ENCODE measurements at regions not wholly inside any gene's neighbourhood (a gene's known extent, or its start where the extent isn't known, plus 50 kb on each side); places are given as distances from the start of the nearest gene placed in this dataset.

DNA sequence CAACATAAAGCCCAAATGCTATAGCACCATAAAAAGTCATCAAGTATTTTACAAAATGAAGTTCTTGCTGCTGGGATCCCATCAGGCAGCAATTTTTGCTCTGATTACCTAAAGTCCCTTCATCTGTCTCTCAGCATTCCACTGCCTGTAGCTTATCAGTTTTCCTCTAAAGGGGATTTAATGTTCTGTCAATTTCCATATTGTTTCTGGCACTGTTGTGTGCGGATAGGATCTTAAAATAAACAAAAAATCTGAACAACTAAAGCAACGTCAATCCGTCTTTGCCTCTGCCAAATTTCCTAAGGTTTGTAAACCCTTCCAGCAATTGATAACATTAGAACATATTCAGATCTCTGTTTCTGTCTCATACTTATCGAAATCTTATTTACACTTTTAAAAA is 1126.3 kb upstream of the RAG2 start:
- no peaks in the 10 kb centered on the region for H3K27me3 ChIP-seq (ENCODE audit: insufficient read depth in 3 of 3, low read length in 2 of 3)
- ATAC-seq (no peak), DNase-seq (no peak)
- no peaks in the 10 kb centered on the region for H3K9me3 ChIP-seq
- H3K4me3 ChIP-seq = no peak overlapping the region
- WGBS, 3 donors = 84 to 86% (median 85%) methylated on average over 4 of the region's 4 CpGs
- no peaks in the 10 kb centered on the region for H3K36me3 ChIP-seq (ENCODE audit: insufficient read depth in 1 of 2, low read depth in 1 of 2)
- no peak overlapping the region for H3K27ac ChIP-seq
- TF ChIP-seq, protein P1, sequence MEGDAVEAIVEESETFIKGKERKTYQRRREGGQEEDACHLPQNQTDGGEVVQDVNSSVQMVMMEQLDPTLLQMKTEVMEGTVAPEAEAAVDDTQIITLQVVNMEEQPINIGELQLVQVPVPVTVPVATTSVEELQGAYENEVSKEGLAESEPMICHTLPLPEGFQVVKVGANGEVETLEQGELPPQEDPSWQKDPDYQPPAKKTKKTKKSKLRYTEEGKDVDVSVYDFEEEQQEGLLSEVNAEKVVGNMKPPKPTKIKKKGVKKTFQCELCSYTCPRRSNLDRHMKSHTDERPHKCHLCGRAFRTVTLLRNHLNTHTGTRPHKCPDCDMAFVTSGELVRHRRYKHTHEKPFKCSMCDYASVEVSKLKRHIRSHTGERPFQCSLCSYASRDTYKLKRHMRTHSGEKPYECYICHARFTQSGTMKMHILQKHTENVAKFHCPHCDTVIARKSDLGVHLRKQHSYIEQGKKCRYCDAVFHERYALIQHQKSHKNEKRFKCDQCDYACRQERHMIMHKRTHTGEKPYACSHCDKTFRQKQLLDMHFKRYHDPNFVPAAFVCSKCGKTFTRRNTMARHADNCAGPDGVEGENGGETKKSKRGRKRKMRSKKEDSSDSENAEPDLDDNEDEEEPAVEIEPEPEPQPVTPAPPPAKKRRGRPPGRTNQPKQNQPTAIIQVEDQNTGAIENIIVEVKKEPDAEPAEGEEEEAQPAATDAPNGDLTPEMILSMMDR (IDR thresholded peaks at IDR 0.05) = no peak
- intact Hi-C loops (cut with DNase I) = no loop called here
- H3K4me1 ChIP-seq = no peaks in the 10 kb centered on the region

DNA sequence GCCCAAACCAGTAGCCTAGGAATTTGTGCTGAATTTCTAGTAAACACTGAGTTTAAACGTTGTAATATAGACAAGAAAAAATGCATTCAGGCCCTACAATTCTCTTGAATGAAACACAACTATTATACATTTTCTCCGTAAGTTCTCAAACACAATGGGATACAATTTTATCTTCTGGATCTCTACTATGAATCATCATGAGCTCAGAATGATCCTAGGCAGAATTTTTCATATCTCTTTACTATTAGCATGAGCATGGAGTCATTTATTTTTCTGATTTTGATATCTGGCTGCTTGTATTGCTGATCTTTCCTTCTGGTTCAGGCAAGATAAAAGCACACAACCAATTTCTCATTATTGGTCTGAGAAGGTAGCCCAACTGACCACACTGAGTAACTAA is 1123.4 kb upstream of the RAG2 start:
- H3K27me3 ChIP-seq (ENCODE audit: insufficient read depth in 3 of 3, low read length in 2 of 3) = no peaks in the 10 kb centered on the region
- no peaks in the 10 kb centered on the region for H3K36me3 ChIP-seq (ENCODE audit: insufficient read depth in 1 of 2, low read depth in 1 of 2)
- TF ChIP-seq, protein P1 (IDR thresholded peaks at IDR 0.05) = no peak
- 78 to 85% (median 79%) methylated on average over 2 of the region's 2 CpGs for WGBS, 3 donors
- no peak overlapping the region for H3K4me3 ChIP-seq
- H3K4me1 ChIP-seq = no peaks in the 10 kb centered on the region
- intact Hi-C loops (cut with DNase I) = no loop called here
- ATAC-seq (no peak), DNase-seq (no peak)
- H3K9me3 ChIP-seq = no peaks in the 10 kb centered on the region
- no peak overlapping the region for H3K27ac ChIP-seq

DNA sequence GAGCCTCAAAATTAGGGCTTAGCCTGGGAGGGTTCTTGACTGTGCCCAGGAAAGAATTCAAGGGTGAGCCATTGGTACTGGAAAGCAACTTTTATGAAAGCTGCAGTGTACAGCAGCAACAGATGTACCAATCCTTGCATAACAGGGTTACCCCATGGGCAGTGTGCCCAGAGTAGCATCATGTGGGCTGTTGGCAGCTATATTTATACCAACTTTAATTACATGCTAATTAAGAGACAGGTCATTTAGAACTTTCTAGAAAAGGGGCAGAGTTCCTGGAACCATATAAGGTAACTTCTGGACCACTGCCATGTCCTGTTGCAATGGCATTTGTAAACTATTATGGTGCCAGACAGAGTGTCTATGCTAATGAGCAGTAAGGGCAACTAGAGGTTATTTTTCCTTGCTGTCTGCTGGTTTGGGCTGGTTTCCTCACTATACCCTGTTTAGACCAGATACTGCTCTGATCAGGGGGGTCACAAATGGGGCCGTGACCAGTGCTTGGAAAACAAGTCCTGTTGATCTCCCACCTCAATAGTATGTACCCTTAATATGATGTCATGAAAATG is 1120.5 kb upstream of the RAG2 start:
- no peak for DNase-seq
- Histone ChIP-seq H3K36me3 (ENCODE audit: insufficient read depth in 1 of 2, low read depth in 1 of 2) (no peaks in the 10 kb centered on the region), H3K4me3 (no peak overlapping the region), H3K27ac (no peak overlapping the region), H3K27me3 (ENCODE audit: insufficient read depth in 3 of 3, low read length in 2 of 3) (no peaks in the 10 kb centered on the region), H3K4me1 (no peaks in the 10 kb centered on the region), H3K9me3 (no peaks in the 10 kb centered on the region)
- intact Hi-C loops (cut with DNase I) = no loop called here
- ATAC-seq = no peak
- TF ChIP-seq, protein P1 (IDR thresholded peaks at IDR 0.05) = no peak
- 46 to 61% (median 48%) methylated on average over 1 of the region's 1 CpG for WGBS, 3 donors

DNA sequence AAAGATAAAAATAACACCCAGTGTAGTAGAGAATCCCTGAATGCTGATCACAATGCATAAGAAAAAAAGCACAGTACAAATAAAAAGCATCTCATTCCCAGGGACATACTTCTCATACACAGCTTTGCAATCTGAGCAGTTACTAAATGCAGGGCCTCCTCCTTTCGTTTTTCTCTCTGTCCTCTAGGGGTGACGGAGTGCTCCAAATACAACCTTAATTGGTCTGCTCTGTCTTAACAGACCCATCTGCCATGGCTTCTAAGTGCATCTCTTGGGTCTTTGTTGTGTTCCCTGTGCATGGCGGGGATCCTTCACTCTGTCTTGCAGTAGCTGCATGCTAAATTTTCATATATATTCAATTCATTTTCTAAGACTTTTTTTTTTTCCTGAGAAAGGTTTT is 1114.2 kb upstream of the RAG2 start:
- TF ChIP-seq, protein P1 (IDR thresholded peaks at IDR 0.05) = no peak
- H3K4me3 ChIP-seq = no peak overlapping the region
- intact Hi-C loops (cut with DNase I) = no loop called here
- DNase-seq (no peak), ATAC-seq (no peak)
- no peak overlapping the region for H3K27ac ChIP-seq
- H3K9me3 ChIP-seq = no peaks in the 10 kb centered on the region
- WGBS, 3 donors = 50 to 54% (median 51%) methylated on average over 3 of the region's 3 CpGs
- no peaks in the 10 kb centered on the region for H3K27me3 ChIP-seq (ENCODE audit: insufficient read depth in 3 of 3, low read length in 2 of 3)
- no peaks in the 10 kb centered on the region for H3K4me1 ChIP-seq
- H3K36me3 ChIP-seq (ENCODE audit: insufficient read depth in 1 of 2, low read depth in 1 of 2) = no peaks in the 10 kb centered on the region

DNA sequence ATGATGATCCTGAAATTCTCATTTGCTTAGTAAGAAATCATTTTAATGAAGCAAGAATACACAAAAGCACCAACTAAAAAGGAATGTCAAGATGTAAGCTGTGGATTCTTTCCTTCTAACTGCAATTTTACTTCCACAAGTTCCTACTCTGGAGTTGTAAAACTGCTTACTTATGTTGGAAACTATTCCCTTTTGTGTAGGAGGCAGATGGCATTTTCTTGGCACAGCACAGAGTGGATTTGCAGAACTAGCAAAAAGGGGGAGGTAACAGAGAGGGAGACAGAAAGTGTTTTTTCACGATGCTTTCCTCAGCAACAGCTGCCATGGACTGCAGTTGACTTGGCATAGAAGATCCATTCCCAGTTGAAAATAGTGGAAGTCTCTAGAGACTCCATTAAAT is 1112.0 kb upstream of the RAG2 start:
- Histone ChIP-seq H3K4me1 (no peaks in the 10 kb centered on the region), H3K4me3 (no peak overlapping the region), H3K36me3 (ENCODE audit: insufficient read depth in 1 of 2, low read depth in 1 of 2) (no peaks in the 10 kb centered on the region), H3K27ac (no peak overlapping the region), H3K27me3 (ENCODE audit: insufficient read depth in 3 of 3, low read length in 2 of 3) (no peaks in the 10 kb centered on the region), H3K9me3 (no peaks in the 10 kb centered on the region)
- DNase-seq (no peak), ATAC-seq (no peak)
- intact Hi-C loops (cut with DNase I) = no loop called here
- TF ChIP-seq, protein P1 (IDR thresholded peaks at IDR 0.05) = no peak
- 6 to 36% (median 17%) methylated on average over 1 of the region's 1 CpG for WGBS, 3 donors

Measured in psoas muscle (tissue), 7 donors.